ENCODE measurements at regions not wholly inside any gene's neighbourhood (a gene's known extent, or its start where the extent isn't known, plus 50 kb on each side); places are given as distances from the start of the nearest gene placed in this dataset.

- H3K9ac ChIP-seq (ENCODE audit: low read length), result no peak overlapping the region
- no peaks in the 10 kb centered on the region for H3K9me3 ChIP-seq (ENCODE audit: control insufficient read depth, low read length)
- no peaks in the 10 kb centered on the region for H3K27me3 ChIP-seq (ENCODE audit: control insufficient read depth, insufficient read depth, low read length)
- no peak overlapping the region for H3K4me3 ChIP-seq (ENCODE audit: low read length)
- H3K36me3 ChIP-seq (ENCODE audit: control insufficient read depth, insufficient read depth, low read length), result no peaks in the 10 kb centered on the region
- H3K4me1 ChIP-seq (ENCODE audit: control insufficient read depth, insufficient read depth, low read length), result no peaks in the 10 kb centered on the region
Observed at GRCh38 chr16:80071964-80072456, 468.8 kb upstream of the DYNLRB2 start.

GRCh38 chr16:80066805-80067580 is 466.5 kb upstream of the MAF start:
- no peak overlapping the region for H3K4me3 ChIP-seq (ENCODE audit: low read length)

DNA sequence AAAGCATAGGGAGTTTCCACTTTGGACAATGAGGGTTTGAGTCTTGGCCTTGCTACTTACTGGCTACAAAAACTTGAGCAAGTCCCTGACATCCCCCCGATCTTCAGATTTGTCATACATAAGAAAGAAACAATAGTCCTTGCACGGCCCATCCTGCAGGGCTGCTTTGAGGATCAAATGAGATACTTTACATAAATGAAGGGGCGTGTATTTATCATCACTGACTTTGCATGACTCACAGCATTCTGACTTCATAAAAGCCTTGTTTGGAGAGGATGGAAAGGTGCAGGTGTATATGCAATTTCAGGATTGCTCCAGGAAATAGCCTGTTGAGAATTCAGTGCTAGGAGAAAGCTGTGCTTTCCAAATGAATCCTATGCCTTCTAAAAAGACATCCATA is 465.0 kb upstream of the MAF start:
- Histone ChIP-seq H3K9me3 (ENCODE audit: control insufficient read depth, low read length) (no peaks in the 10 kb centered on the region), H3K4me3 (ENCODE audit: low read length) (no peak overlapping the region), H3K4me1 (ENCODE audit: control insufficient read depth, insufficient read depth, low read length) (no peaks in the 10 kb centered on the region), H3K9ac (ENCODE audit: low read length) (no peak overlapping the region), H3K36me3 (ENCODE audit: control insufficient read depth, insufficient read depth, low read length) (no peaks in the 10 kb centered on the region), H3K27me3 (ENCODE audit: control insufficient read depth, insufficient read depth, low read length) (no peaks in the 10 kb centered on the region)

More at GRCh38 chr16:80066805-80067580, 466.5 kb upstream of the MAF start:
- Histone ChIP-seq H3K9me3 (ENCODE audit: control insufficient read depth, low read length) (no peaks in the 10 kb centered on the region), H3K27me3 (ENCODE audit: control insufficient read depth, insufficient read depth, low read length) (no peaks in the 10 kb centered on the region), H3K9ac (ENCODE audit: low read length) (no peak overlapping the region), H3K36me3 (ENCODE audit: control insufficient read depth, insufficient read depth, low read length) (no peaks in the 10 kb centered on the region), H3K4me1 (ENCODE audit: control insufficient read depth, insufficient read depth, low read length) (no peaks in the 10 kb centered on the region)

- no peak overlapping the region for H3K4me3 ChIP-seq (ENCODE audit: low read length)
- H3K27me3 ChIP-seq (ENCODE audit: control insufficient read depth, insufficient read depth, low read length), result no peaks in the 10 kb centered on the region
- H3K4me1 ChIP-seq (ENCODE audit: control insufficient read depth, insufficient read depth, low read length), result no peaks in the 10 kb centered on the region
- H3K9me3 ChIP-seq (ENCODE audit: control insufficient read depth, low read length), result no peaks in the 10 kb centered on the region
- no peak overlapping the region for H3K9ac ChIP-seq (ENCODE audit: low read length)
- no peaks in the 10 kb centered on the region for H3K36me3 ChIP-seq (ENCODE audit: control insufficient read depth, insufficient read depth, low read length)
Observed at GRCh38 chr16:80063713-80064069, 463.2 kb upstream of the MAF start.

- Histone ChIP-seq H3K9me3 (ENCODE audit: control insufficient read depth, low read length) (no peaks in the 10 kb centered on the region), H3K4me3 (ENCODE audit: low read length) (no peak overlapping the region), H3K4me1 (ENCODE audit: control insufficient read depth, insufficient read depth, low read length) (no peaks in the 10 kb centered on the region), H3K9ac (ENCODE audit: low read length) (no peak overlapping the region), H3K36me3 (ENCODE audit: control insufficient read depth, insufficient read depth, low read length) (no peaks in the 10 kb centered on the region), H3K27me3 (ENCODE audit: control insufficient read depth, insufficient read depth, low read length) (no peaks in the 10 kb centered on the region)
Observed at GRCh38 chr16:80063031-80063712, 462.6 kb upstream of the MAF start.

DNA sequence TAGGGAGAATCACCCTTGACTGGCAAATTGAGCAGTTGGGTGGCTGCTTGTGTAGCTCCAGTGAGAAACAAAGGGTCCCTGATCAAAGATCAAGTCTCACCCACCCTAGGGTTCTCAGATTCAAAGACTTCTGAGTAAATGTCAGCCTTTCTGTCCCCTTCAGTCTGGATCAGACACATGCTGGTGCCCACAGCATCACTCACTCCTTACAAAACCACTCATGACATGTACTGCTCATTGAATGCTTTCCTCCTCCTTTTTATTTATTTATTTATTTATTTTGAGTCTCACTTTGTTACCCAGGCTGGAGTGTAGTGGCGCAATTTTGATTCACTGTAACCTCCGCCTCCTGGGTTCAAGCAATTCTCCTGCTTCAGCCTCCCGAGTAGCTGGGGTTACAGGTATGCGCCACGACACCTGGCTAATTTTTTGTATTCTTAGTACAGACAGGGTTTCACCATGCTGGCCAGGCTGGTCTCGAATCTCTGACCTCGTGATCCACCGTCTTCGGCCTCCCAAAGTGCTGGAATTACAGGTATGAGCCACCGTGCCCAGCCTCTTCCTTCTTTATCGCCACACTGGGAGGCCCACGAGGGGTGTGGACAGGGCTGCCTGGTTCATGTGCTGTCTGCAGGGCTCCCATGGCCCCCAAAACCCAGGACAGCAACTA is 462.0 kb upstream of the MAF start:
- H3K36me3 ChIP-seq (ENCODE audit: control insufficient read depth, insufficient read depth, low read length), result no peaks in the 10 kb centered on the region
- no peak overlapping the region for H3K9ac ChIP-seq (ENCODE audit: low read length)
- H3K27me3 ChIP-seq (ENCODE audit: control insufficient read depth, insufficient read depth, low read length), result no peaks in the 10 kb centered on the region
- H3K9me3 ChIP-seq (ENCODE audit: control insufficient read depth, low read length), result no peaks in the 10 kb centered on the region
- H3K4me1 ChIP-seq (ENCODE audit: control insufficient read depth, insufficient read depth, low read length), result no peaks in the 10 kb centered on the region
- no peak overlapping the region for H3K4me3 ChIP-seq (ENCODE audit: low read length)

DNA sequence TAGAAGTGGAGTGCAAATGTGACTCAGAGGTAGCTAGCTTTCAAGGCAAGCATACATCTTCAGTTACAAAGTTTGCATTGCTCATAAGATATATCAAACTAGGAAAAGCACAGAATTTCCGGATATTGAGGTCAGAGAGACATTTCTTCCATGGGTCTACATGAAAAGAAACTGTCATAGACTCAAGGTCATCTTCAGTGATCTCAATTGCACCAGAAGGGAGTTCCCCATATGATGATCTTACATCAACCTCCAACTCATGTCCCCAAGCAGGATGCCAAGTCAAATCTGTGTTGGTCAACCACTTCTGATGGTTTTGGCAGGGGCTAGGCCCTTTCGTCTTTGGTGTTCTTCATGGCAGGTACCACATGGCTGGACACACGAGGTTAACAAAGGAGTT is 459.9 kb upstream of the MAF start:
- Histone ChIP-seq H3K27me3 (ENCODE audit: control insufficient read depth, insufficient read depth, low read length) (no peaks in the 10 kb centered on the region), H3K9ac (ENCODE audit: low read length) (no peak overlapping the region), H3K4me1 (ENCODE audit: control insufficient read depth, insufficient read depth, low read length) (no peaks in the 10 kb centered on the region), H3K9me3 (ENCODE audit: control insufficient read depth, low read length) (no peaks in the 10 kb centered on the region), H3K4me3 (ENCODE audit: low read length) (no peak overlapping the region), H3K36me3 (ENCODE audit: control insufficient read depth, insufficient read depth, low read length) (no peaks in the 10 kb centered on the region)

GRCh38 chr16:80059836-80060235 is 459.3 kb upstream of the MAF start:
- Histone ChIP-seq H3K9me3 (ENCODE audit: control insufficient read depth, low read length) (no peaks in the 10 kb centered on the region), H3K4me1 (ENCODE audit: control insufficient read depth, insufficient read depth, low read length) (no peaks in the 10 kb centered on the region), H3K9ac (ENCODE audit: low read length) (no peak overlapping the region), H3K36me3 (ENCODE audit: control insufficient read depth, insufficient read depth, low read length) (no peaks in the 10 kb centered on the region), H3K4me3 (ENCODE audit: low read length) (no peak overlapping the region), H3K27me3 (ENCODE audit: control insufficient read depth, insufficient read depth, low read length) (no peaks in the 10 kb centered on the region)

DNA sequence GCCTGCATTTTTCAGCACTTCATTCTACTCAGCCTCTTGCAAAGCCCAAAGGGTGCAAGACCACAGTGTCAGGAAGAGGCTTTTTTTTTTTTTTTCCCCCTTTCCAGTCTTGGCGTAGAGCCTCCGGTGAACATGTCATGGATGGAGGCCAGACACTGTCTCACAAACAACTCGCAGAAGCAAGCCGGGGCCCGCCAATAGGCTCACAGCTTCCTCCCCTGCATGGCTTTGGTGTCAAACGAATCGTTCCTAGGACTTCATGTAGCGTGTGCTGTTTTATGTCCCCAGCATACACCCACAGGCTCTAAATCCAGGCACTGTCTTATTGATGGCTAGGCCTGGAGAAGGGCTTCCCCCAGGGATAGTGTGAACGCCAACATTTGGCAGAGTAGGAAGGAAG is 457.7 kb upstream of the MAF start:
- Histone ChIP-seq H3K9me3 (ENCODE audit: control insufficient read depth, low read length) (no peaks in the 10 kb centered on the region), H3K27me3 (ENCODE audit: control insufficient read depth, insufficient read depth, low read length) (no peaks in the 10 kb centered on the region), H3K4me1 (ENCODE audit: control insufficient read depth, insufficient read depth, low read length) (no peaks in the 10 kb centered on the region), H3K4me3 (ENCODE audit: low read length) (no peak overlapping the region), H3K36me3 (ENCODE audit: control insufficient read depth, insufficient read depth, low read length) (no peaks in the 10 kb centered on the region), H3K9ac (ENCODE audit: low read length) (no peak overlapping the region)

DNA sequence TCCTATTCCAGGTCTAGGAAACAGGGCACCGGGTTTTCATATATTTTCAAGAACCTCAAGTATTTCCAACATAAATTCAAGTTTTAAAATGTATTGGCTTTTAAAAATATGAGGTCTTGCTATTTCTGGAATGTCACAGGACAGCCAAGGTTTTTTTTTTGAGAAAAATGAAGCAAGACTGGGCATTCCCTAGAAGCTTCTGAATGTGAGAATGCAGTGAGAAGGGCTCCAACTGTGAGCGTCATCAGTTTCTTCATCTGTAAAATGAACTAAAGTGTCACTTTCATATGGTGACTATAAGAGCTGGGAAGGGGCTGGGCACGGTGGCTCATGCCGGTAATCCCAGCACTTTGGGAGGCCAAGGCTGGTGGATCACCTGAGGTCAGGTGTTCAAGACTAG is 455.8 kb upstream of the MAF start:
- H3K9ac ChIP-seq (ENCODE audit: low read length), result no peak overlapping the region
- H3K36me3 ChIP-seq (ENCODE audit: control insufficient read depth, insufficient read depth, low read length), result no peaks in the 10 kb centered on the region
- H3K9me3 ChIP-seq (ENCODE audit: control insufficient read depth, low read length), result no peaks in the 10 kb centered on the region
- no peaks in the 10 kb centered on the region for H3K27me3 ChIP-seq (ENCODE audit: control insufficient read depth, insufficient read depth, low read length)
- H3K4me1 ChIP-seq (ENCODE audit: control insufficient read depth, insufficient read depth, low read length), result no peaks in the 10 kb centered on the region
- no peak overlapping the region for H3K4me3 ChIP-seq (ENCODE audit: low read length)

- Histone ChIP-seq H3K9me3 (ENCODE audit: control insufficient read depth, low read length) (no peaks in the 10 kb centered on the region), H3K27me3 (ENCODE audit: control insufficient read depth, insufficient read depth, low read length) (no peaks in the 10 kb centered on the region), H3K4me1 (ENCODE audit: control insufficient read depth, insufficient read depth, low read length) (no peaks in the 10 kb centered on the region), H3K9ac (ENCODE audit: low read length) (no peak overlapping the region), H3K4me3 (ENCODE audit: low read length) (no peak overlapping the region), H3K36me3 (ENCODE audit: control insufficient read depth, insufficient read depth, low read length) (no peaks in the 10 kb centered on the region)
Observed at GRCh38 chr16:80055831-80056230, 455.3 kb upstream of the MAF start.

GRCh38 chr16:80054647-80055046 is 454.1 kb upstream of the MAF start:
- Histone ChIP-seq H3K27me3 (ENCODE audit: control insufficient read depth, insufficient read depth, low read length) (no peaks in the 10 kb centered on the region), H3K4me3 (ENCODE audit: low read length) (no peak overlapping the region), H3K9me3 (ENCODE audit: control insufficient read depth, low read length) (no peaks in the 10 kb centered on the region), H3K36me3 (ENCODE audit: control insufficient read depth, insufficient read depth, low read length) (no peaks in the 10 kb centered on the region), H3K9ac (ENCODE audit: low read length) (no peak overlapping the region), H3K4me1 (ENCODE audit: control insufficient read depth, insufficient read depth, low read length) (no peaks in the 10 kb centered on the region)

Measured in mucosa of stomach (tissue), 1 donor.